GM12872 (cell line): ENCODE measurements at regions not wholly inside any gene's neighbourhood (a gene's known extent, or its start where the extent isn't known, plus 50 kb on each side); places are given as distances from the start of the nearest gene placed in this dataset.

Source experiments
- CTCF ChIP-seq: IDR thresholded peaks from 3 replicates; pipeline ENCODE4 v1.5.1; 2011; ENCODE audit warnings: low read depth, mild to moderate bottlenecking, low read length, moderate library complexity; ENCODE audit not compliant: insufficient read depth

GRCh38 chr6:23870496-23870895 is 255.5 kb upstream of the NRSN1 start:
- no peak for TF ChIP-seq CTCF

GRCh38 chr6:23873161-23873560 is 252.9 kb upstream of the NRSN1 start:
- no peak for TF ChIP-seq CTCF

- no peak for TF ChIP-seq CTCF
These were observed 251.0 kb upstream of the NRSN1 start for GRCh38 chr6:23875006-23875405.

- no peak for TF ChIP-seq CTCF
These were observed 246.2 kb upstream of the NRSN1 start for GRCh38 chr6:23879816-23880215.

- TF ChIP-seq CTCF: no peak
These were observed 235.3 kb upstream of the NRSN1 start for GRCh38 chr6:23890543-23891227.

GRCh38 chr6:23905133-23905815 is 220.7 kb upstream of the NRSN1 start:
- TF ChIP-seq CTCF: no peak

GRCh38 chr6:23910420-23910819 is 215.6 kb upstream of the NRSN1 start:
- TF ChIP-seq CTCF: no peak
